Activated naive CD8-positive, alpha-beta T cell treated with anti-CD3 and anti-CD28 coated beads for 36 hours (primary cell): ENCODE measurements at regions not wholly inside any gene's neighbourhood (a gene's known extent, or its start where the extent isn't known, plus 50 kb on each side); places are given as distances from the start of the nearest gene placed in this dataset.

Source experiments
- DNase-seq: peaks from one replicate; pipeline ENCODE4 v3.0.0; 2021
- H3K27ac Mint-ChIP-seq: one replicate; pipeline ENCODE4 v1.8.0; 2022; ENCODE audit warnings: mild to moderate bottlenecking, moderate library complexity, mixed read lengths
- H3K27me3 Mint-ChIP-seq: one replicate; pipeline ENCODE4 v1.8.0; 2022; ENCODE audit warnings: mild to moderate bottlenecking, mixed read lengths
- H3K36me3 Mint-ChIP-seq: one replicate; pipeline ENCODE4 v1.8.0; 2021; ENCODE audit warnings: mild to moderate bottlenecking, mixed read lengths
- H3K4me1 Mint-ChIP-seq: one replicate; pipeline ENCODE4 v1.8.0; 2021; ENCODE audit warnings: mixed read lengths
- H3K4me3 Mint-ChIP-seq: one replicate; pipeline ENCODE4 v1.8.0; 2022; ENCODE audit warnings: mild to moderate bottlenecking, moderate library complexity, mixed read lengths
- H3K9me3 Mint-ChIP-seq: one replicate; pipeline ENCODE4 v1.8.0; 2022; ENCODE audit warnings: mixed read lengths

GRCh38 chr12:75773377-75773776 is 258.2 kb downstream of the PHLDA1 start:
- peaks cover 3% of the 10 kb centered on the region for H3K4me1 Mint-ChIP-seq
- no peaks in the 10 kb centered on the region for H3K36me3 Mint-ChIP-seq
- DNase-seq = no peak
- no peaks in the 10 kb centered on the region for H3K9me3 Mint-ChIP-seq
- no peak overlapping the region for H3K27ac Mint-ChIP-seq
- peaks cover 11% of the 10 kb centered on the region for H3K27me3 Mint-ChIP-seq
- no peak overlapping the region for H3K4me3 Mint-ChIP-seq

GRCh38 chr12:75771023-75771422 is 259.6 kb upstream of the KRR1 start:
- Mint-ChIP-seq H3K4me1 (peaks cover 9% of the 10 kb centered on the region), H3K9me3 (no peaks in the 10 kb centered on the region), H3K27ac (no peak overlapping the region), H3K27me3 (peaks cover 19% of the 10 kb centered on the region), H3K4me3 (no peak overlapping the region), H3K36me3 (no peaks in the 10 kb centered on the region)
- DNase-seq = no peak

GRCh38 chr12:75767957-75768356 is 256.5 kb upstream of the KRR1 start:
- H3K27ac Mint-ChIP-seq = no peak overlapping the region
- no peak overlapping the region for H3K4me3 Mint-ChIP-seq
- no peak for DNase-seq
- H3K4me1 Mint-ChIP-seq = peaks cover 6% of the 10 kb centered on the region
- H3K36me3 Mint-ChIP-seq = no peaks in the 10 kb centered on the region
- H3K9me3 Mint-ChIP-seq = no peaks in the 10 kb centered on the region
- H3K27me3 Mint-ChIP-seq = peaks cover 23% of the 10 kb centered on the region

GRCh38 chr12:75766263-75767160 is 255.1 kb upstream of the KRR1 start:
- Mint-ChIP-seq H3K36me3 (no peaks in the 10 kb centered on the region), H3K27ac (no peak overlapping the region), H3K4me1 (peaks cover 6% of the 10 kb centered on the region), H3K9me3 (no peaks in the 10 kb centered on the region), H3K4me3 (no peak overlapping the region), H3K27me3 (peaks cover 24% of the 10 kb centered on the region)
- no peak for DNase-seq

- no peaks in the 10 kb centered on the region for H3K36me3 Mint-ChIP-seq
Measured at GRCh38 chr12:75765170-75766059, 254.0 kb upstream of the KRR1 start.

GRCh38 chr12:75764091-75764841 is 252.9 kb upstream of the KRR1 start:
- Mint-ChIP-seq H3K9me3 (no peaks in the 10 kb centered on the region), H3K27me3 (peaks cover 24% of the 10 kb centered on the region), H3K4me3 (no peak overlapping the region), H3K27ac (no peak overlapping the region), H3K4me1 (peaks cover 6% of the 10 kb centered on the region), H3K36me3 (no peaks in the 10 kb centered on the region)
- no peak for DNase-seq

More at GRCh38 chr12:75765170-75766059, 254.0 kb upstream of the KRR1 start:
- Mint-ChIP-seq H3K27ac (no peak overlapping the region), H3K4me3 (no peak overlapping the region), H3K9me3 (no peaks in the 10 kb centered on the region), H3K4me1 (peaks cover 6% of the 10 kb centered on the region), H3K27me3 (peaks cover 24% of the 10 kb centered on the region)
- no peak for DNase-seq

GRCh38 chr12:75760573-75761294 is 249.3 kb upstream of the KRR1 start:
- H3K4me3 Mint-ChIP-seq = no peak overlapping the region
- no peak overlapping the region for H3K27ac Mint-ChIP-seq
- no peaks in the 10 kb centered on the region for H3K36me3 Mint-ChIP-seq
- H3K9me3 Mint-ChIP-seq = no peaks in the 10 kb centered on the region
- no peak for DNase-seq
- H3K27me3 Mint-ChIP-seq = peaks cover 9% of the 10 kb centered on the region
- peaks cover 4% of the 10 kb centered on the region for H3K4me1 Mint-ChIP-seq

- Mint-ChIP-seq H3K27ac (no peak overlapping the region), H3K4me3 (no peak overlapping the region), H3K27me3 (peaks cover 9% of the 10 kb centered on the region), H3K36me3 (no peaks in the 10 kb centered on the region), H3K9me3 (no peaks in the 10 kb centered on the region), H3K4me1 (peaks cover 4% of the 10 kb centered on the region)
- DNase-seq = no peak
Measured at GRCh38 chr12:75759842-75760572, 248.6 kb upstream of the KRR1 start.

GRCh38 chr12:75759196-75759595 is 247.8 kb upstream of the KRR1 start:
- Mint-ChIP-seq H3K27ac (no peak overlapping the region), H3K4me1 (peaks cover 9% of the 10 kb centered on the region), H3K9me3 (no peaks in the 10 kb centered on the region), H3K27me3 (peaks cover 5% of the 10 kb centered on the region), H3K4me3 (no peak overlapping the region), H3K36me3 (no peaks in the 10 kb centered on the region)
- no peak for DNase-seq

GRCh38 chr12:75756771-75757170 is 245.4 kb upstream of the KRR1 start:
- Mint-ChIP-seq H3K27ac (no peak overlapping the region), H3K4me1 (peaks cover 11% of the 10 kb centered on the region), H3K36me3 (no peaks in the 10 kb centered on the region), H3K4me3 (no peak overlapping the region), H3K27me3 (peaks cover 3% of the 10 kb centered on the region), H3K9me3 (no peaks in the 10 kb centered on the region)
- DNase-seq = no peak

GRCh38 chr12:75756111-75756510 is 244.7 kb upstream of the KRR1 start:
- H3K4me3 Mint-ChIP-seq = no peak overlapping the region
- no peaks in the 10 kb centered on the region for H3K36me3 Mint-ChIP-seq
- no peak for DNase-seq
- peaks cover 11% of the 10 kb centered on the region for H3K4me1 Mint-ChIP-seq
- no peak overlapping the region for H3K27ac Mint-ChIP-seq
- H3K27me3 Mint-ChIP-seq = peaks cover 3% of the 10 kb centered on the region
- H3K9me3 Mint-ChIP-seq = no peaks in the 10 kb centered on the region

GRCh38 chr12:75754698-75755097 is 243.3 kb upstream of the KRR1 start:
- Mint-ChIP-seq H3K36me3 (no peaks in the 10 kb centered on the region), H3K4me3 (no peak overlapping the region), H3K27ac (no peak overlapping the region)

GRCh38 chr12:75754141-75754540 is 242.7 kb upstream of the KRR1 start:
- Mint-ChIP-seq H3K4me1 (peaks cover 11% of the 10 kb centered on the region), H3K9me3 (no peaks in the 10 kb centered on the region), H3K27me3 (peaks cover 3% of the 10 kb centered on the region), H3K4me3 (no peak overlapping the region), H3K27ac (no peak overlapping the region), H3K36me3 (no peaks in the 10 kb centered on the region)
- DNase-seq = no peak

More at GRCh38 chr12:75754698-75755097, 243.3 kb upstream of the KRR1 start:
- no peak for DNase-seq
- Mint-ChIP-seq H3K27me3 (peaks cover 3% of the 10 kb centered on the region), H3K4me1 (peaks cover 11% of the 10 kb centered on the region), H3K9me3 (no peaks in the 10 kb centered on the region)
